ACC112 (cell line): ENCODE measurements at regions not wholly inside any gene's neighbourhood (a gene's known extent, or its start where the extent isn't known, plus 50 kb on each side); places are given as distances from the start of the nearest gene placed in this dataset.
"Not testable (repeated sequence)": the region's sequence is repeated elsewhere in the genome, so short reads cannot be mapped to it uniquely, and the experiment has no call there.

Experiments
- H2AFZ ChIP-seq: fragments of 200-600 bp; sonication (generic); one replicate; pipeline ENCODE4 v1.6.0; 2017; ENCODE audit warnings: antibody characterized with exemption, low read length; ENCODE audit not compliant: unreplicated experiment
- H3K27ac ChIP-seq: fragments of 200-600 bp; sonication (generic); 2 replicates; pipeline ENCODE4 v1.5.1; 2014; ENCODE audit warnings: low read depth, mild to moderate bottlenecking, antibody characterized with exemption, low read length, moderate library complexity
- H3K27me3 ChIP-seq: fragments of 200-600 bp; sonication (generic); 2 replicates; pipeline ENCODE4 v1.6.1; 2014; ENCODE audit warnings: mild to moderate bottlenecking, antibody characterized with exemption, low read length, moderate library complexity, mixed read lengths; ENCODE audit not compliant: insufficient read depth
- H3K36me3 ChIP-seq: fragments of 200-600 bp; sonication (generic); 2 replicates; pipeline ENCODE4 v1.6.1; 2016; ENCODE audit warnings: mild to moderate bottlenecking, antibody characterized with exemption, low read length, moderate library complexity, mixed read lengths; ENCODE audit not compliant: insufficient read depth
- H3K4me1 ChIP-seq: fragments of 200-600 bp; sonication (generic); one replicate; pipeline ENCODE4 v1.6.1; 2016; ENCODE audit warnings: low read length, mixed read lengths; ENCODE audit not compliant: insufficient read depth, unreplicated experiment, control insufficient read depth
- H3K4me3 ChIP-seq: fragments of 200-600 bp; sonication (generic); 2 replicates; pipeline ENCODE4 v1.5.1; 2014; ENCODE audit warnings: mild to moderate bottlenecking, low read depth, low read length
- H3K79me2 ChIP-seq: fragments of 200-600 bp; sonication (generic); one replicate; pipeline ENCODE4 v1.6.0; 2016; ENCODE audit warnings: low read length; ENCODE audit not compliant: control insufficient read depth, unreplicated experiment, insufficient read depth

DNA sequence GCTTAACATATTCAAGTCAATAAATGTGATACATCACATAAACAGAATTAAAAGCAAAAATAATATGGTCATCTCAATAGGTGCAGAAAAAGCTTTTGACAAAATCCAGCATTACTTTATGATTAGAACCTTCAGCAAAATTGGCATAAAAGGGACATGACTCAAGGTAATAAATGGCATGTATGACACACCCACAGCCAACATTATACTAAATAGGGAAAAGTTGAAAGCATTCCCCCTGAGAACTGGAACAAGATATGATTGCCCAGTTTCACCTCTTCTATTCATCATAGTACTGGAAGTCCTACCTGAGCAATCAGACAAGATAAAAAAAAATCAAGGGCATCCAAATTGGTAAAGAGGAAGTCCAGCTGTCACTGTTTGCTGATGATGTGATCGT is 594.7 kb downstream of the DIPK2A start:
- Histone ChIP-seq H3K27ac (no peak overlapping the region), H2AFZ (no peak overlapping the region), H3K36me3 (no peaks in the 10 kb centered on the region), H3K79me2 (no peaks in the 10 kb centered on the region), H3K4me1 (no peaks in the 10 kb centered on the region), H3K27me3 (no peaks in the 10 kb centered on the region), H3K4me3 (no peak overlapping the region)

- Histone ChIP-seq H3K4me1 (no peaks in the 10 kb centered on the region), H3K4me3 (no peak overlapping the region), H3K27ac (no peak overlapping the region), H2AFZ (no peak overlapping the region), H3K36me3 (no peaks in the 10 kb centered on the region), H3K27me3 (no peaks in the 10 kb centered on the region), H3K79me2 (no peaks in the 10 kb centered on the region)
Measured at GRCh38 chr3:144569651-144570050, 598.0 kb downstream of the DIPK2A start.

- H3K4me1 ChIP-seq: no peaks in the 10 kb centered on the region
- H3K27ac ChIP-seq: no peak overlapping the region
- H3K4me3 ChIP-seq: no peak overlapping the region
- H3K27me3 ChIP-seq: no peaks in the 10 kb centered on the region
- H3K36me3 ChIP-seq: no peaks in the 10 kb centered on the region
- no peaks in the 10 kb centered on the region for H3K79me2 ChIP-seq
- no peak overlapping the region for H2AFZ ChIP-seq
Measured at GRCh38 chr3:144583871-144584270, 612.2 kb downstream of the DIPK2A start.

DNA sequence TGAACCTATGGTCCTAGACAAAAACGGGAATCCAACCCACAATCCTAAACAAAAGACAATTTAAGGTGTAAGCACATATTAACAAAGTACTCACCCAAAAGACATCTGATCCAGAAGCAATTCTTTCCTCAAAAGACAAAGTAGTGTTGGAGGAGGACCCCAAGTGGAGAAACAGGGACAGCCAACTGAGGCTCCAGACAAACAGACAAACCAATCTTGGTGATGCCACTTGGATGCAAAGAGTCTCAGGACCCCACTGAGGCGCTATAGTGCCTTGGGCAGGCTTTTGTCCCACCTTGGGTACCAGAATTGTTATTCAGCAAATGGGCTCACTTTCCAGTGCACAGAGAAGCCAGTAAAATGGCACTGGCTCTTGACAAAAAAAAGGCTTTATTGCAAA is 613.8 kb downstream of the DIPK2A start:
- Histone ChIP-seq H3K27me3 (no peaks in the 10 kb centered on the region), H3K4me1 (peaks cover 1% of the 10 kb centered on the region), H3K27ac (no peak overlapping the region), H3K36me3 (no peaks in the 10 kb centered on the region), H3K79me2 (no peaks in the 10 kb centered on the region), H2AFZ (no peak overlapping the region), H3K4me3 (no peak overlapping the region)

- no peaks in the 10 kb centered on the region for H3K36me3 ChIP-seq
- H3K79me2 ChIP-seq: no peaks in the 10 kb centered on the region
- no peaks in the 10 kb centered on the region for H3K27me3 ChIP-seq
- H3K4me3 ChIP-seq: no peak overlapping the region
- H3K4me1 ChIP-seq: peaks cover 5% of the 10 kb centered on the region
- H2AFZ ChIP-seq: peak overlapping the region; percentile 28
- H3K27ac ChIP-seq: peak overlapping the region; percentile 14; the same call in 1 of the 2 replicates
Measured at GRCh38 chr3:144585953-144586352, 614.3 kb downstream of the DIPK2A start.

DNA sequence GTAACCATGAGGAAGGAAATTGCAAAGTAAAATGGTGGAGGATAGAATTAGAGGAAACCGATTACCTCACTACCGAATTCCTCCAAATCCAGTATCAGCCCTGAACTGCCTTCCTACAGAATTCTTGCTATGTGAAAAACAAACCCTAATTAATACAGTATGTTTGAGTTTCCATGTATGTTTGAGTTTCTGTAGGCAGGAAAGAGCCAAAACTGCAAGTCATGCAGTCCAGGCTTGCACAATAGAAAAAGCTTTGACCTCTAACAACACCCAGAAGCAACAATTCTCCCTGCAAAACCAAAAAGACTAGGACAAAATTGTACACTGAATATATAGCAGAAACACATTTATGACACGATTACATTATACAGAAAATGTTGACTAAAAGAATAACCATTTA is 614.8 kb downstream of the DIPK2A start:
- peak overlapping the region; percentile 28 for H2AFZ ChIP-seq
- H3K36me3 ChIP-seq: no peaks in the 10 kb centered on the region
- H3K4me3 ChIP-seq: no peak overlapping the region
- H3K79me2 ChIP-seq: no peaks in the 10 kb centered on the region
- no peaks in the 10 kb centered on the region for H3K27me3 ChIP-seq
- H3K27ac ChIP-seq: peak overlapping the region; percentile 14; the same call in 1 of the 2 replicates
- peaks cover 9% of the 10 kb centered on the region for H3K4me1 ChIP-seq

DNA sequence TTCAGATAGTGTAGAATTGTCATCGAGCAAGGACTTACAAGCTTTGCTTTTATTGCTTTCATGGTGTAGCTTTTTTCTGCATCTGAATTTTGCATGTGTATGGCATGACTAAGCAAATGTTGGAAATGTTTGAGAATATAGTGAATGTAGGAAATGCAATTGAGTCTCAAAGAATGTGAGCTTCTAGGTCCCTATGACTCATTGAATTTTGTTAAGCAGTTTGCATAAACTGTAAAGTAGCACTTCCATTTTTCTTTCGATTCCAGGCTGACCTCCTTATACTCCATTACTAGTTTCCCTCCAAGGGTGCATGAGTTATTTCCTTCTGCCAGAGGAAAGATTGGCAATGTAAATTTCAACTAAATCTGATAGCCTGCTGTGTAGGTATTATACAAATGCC is 619.2 kb downstream of the DIPK2A start:
- peak overlapping the region; percentile 39 for H3K4me3 ChIP-seq
- H3K79me2 ChIP-seq: no peaks in the 10 kb centered on the region
- H2AFZ ChIP-seq: peak overlapping the region; percentile 92
- no peaks in the 10 kb centered on the region for H3K36me3 ChIP-seq
- no peaks in the 10 kb centered on the region for H3K27me3 ChIP-seq
- H3K4me1 ChIP-seq: peaks cover 21% of the 10 kb centered on the region
- peak overlapping the region; percentile 72 for H3K27ac ChIP-seq

GRCh38 chr3:144593881-144594280 is 622.3 kb downstream of the DIPK2A start:
- H3K4me1 ChIP-seq: peaks cover 22% of the 10 kb centered on the region
- no peaks in the 10 kb centered on the region for H3K27me3 ChIP-seq
- no peak overlapping the region for H3K27ac ChIP-seq
- H3K4me3 ChIP-seq: no peak overlapping the region
- no peak overlapping the region for H2AFZ ChIP-seq
- H3K79me2 ChIP-seq: no peaks in the 10 kb centered on the region
- H3K36me3 ChIP-seq: no peaks in the 10 kb centered on the region

DNA sequence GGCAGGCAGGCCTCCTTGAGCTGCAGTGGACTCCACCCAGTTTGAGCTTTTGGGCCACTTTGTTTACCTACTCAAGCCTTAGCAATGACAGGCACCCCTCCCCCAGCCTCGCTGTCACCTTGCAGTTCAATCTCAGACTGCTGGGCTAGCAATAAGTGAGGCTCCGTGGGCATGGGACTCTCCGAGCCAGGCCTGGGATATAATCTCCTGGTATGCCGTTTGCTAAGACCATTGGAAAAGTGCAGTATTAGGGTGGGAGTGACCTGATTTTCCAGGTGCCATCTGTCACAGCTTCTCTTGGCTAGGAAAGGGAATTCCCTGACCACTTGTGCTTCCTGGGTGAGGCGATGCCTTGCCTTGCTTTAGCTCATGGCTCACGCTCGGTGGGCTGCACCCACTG is 648.6 kb downstream of the DIPK2A start:
- not testable (repeated sequence) for H2AFZ ChIP-seq, H3K4me1 ChIP-seq, H3K4me3 ChIP-seq, H3K79me2 ChIP-seq, H3K27me3 ChIP-seq, H3K36me3 ChIP-seq, H3K27ac ChIP-seq

DNA sequence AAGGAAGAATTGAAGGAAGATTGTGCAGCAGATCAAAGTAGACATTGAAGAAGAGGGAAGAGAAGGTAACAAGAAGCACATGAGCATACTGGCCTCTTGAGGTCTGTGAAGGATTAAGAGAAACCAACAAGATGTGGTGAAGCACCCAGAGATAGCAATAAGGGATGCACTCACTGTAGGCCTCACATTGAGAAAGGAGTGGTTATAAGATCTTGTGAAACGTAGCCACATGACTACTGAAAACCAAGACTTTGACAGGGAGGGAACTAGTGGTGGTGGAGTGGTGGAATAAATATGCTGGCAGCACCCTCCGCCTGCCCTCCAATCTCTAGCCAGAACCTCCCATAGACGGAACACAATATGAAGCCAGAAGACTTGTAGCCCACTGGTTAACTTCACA is 651.2 kb downstream of the DIPK2A start:
- H3K27me3 ChIP-seq: no peaks in the 10 kb centered on the region
- H2AFZ ChIP-seq: no peak overlapping the region
- no peak overlapping the region for H3K4me3 ChIP-seq
- no peaks in the 10 kb centered on the region for H3K4me1 ChIP-seq
- no peaks in the 10 kb centered on the region for H3K79me2 ChIP-seq
- no peak overlapping the region for H3K27ac ChIP-seq
- H3K36me3 ChIP-seq: no peaks in the 10 kb centered on the region

DNA sequence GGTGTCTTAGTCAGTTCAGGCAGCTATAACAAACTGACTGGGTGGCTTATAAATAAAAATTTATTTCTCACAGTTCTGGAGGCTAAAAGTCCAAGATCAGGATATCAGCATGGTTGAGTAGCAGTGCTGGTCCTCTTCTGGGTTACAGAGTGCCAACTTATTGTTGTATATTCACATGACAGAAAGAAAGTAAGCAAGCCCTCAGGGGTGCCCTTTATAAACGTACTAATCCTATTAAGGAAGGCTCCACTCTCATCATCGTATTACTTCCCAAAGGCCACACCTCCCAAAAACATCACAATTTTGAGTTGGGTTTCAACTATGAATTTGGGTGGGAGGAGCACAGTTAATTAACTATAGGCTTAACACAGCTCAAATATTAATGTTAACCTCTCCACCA is 653.0 kb downstream of the DIPK2A start:
- H3K27ac ChIP-seq: no peak overlapping the region
- H3K36me3 ChIP-seq: no peaks in the 10 kb centered on the region
- H3K4me1 ChIP-seq: no peaks in the 10 kb centered on the region
- no peaks in the 10 kb centered on the region for H3K27me3 ChIP-seq
- H3K79me2 ChIP-seq: no peaks in the 10 kb centered on the region
- no peak overlapping the region for H3K4me3 ChIP-seq
- H2AFZ ChIP-seq: no peak overlapping the region
